H9 (cell line): ENCODE measurements at regions not wholly inside any gene's neighbourhood (a gene's known extent, or its start where the extent isn't known, plus 50 kb on each side); places are given as distances from the start of the nearest gene placed in this dataset.

Experiments used
- DNase-seq: peaks from one replicate; pipeline ENCODE4 v3.0.0-alpha.2; 2017
- H2AFZ ChIP-seq: one replicate; pipeline ENCODE4 v1.6.1; 2013; ENCODE audit warnings: mild to moderate bottlenecking, low read length, control low read depth, moderate library complexity
- H2AK5ac ChIP-seq: 2 replicates; pipeline ENCODE4 v1.6.1; 2013; ENCODE audit warnings: low read length, control low read depth, mixed read lengths; ENCODE audit not compliant: insufficient read length
- H2BK120ac ChIP-seq: one replicate; pipeline ENCODE4 v1.6.1; 2013; ENCODE audit warnings: low read depth, mild to moderate bottlenecking, low read length, control low read depth, inconsistent platforms; ENCODE audit not compliant: poor library complexity, severe bottlenecking
- H2BK12ac ChIP-seq: 2 replicates; pipeline ENCODE4 v1.6.1; 2013; ENCODE audit warnings: low read length, control low read depth, mixed read lengths, low read depth; ENCODE audit not compliant: insufficient read length
- H2BK15ac ChIP-seq: 2 replicates; pipeline ENCODE4 v1.6.1; 2013; ENCODE audit warnings: low read depth, low read length, control low read depth
- H2BK20ac ChIP-seq: one replicate; pipeline ENCODE4 v1.6.1; 2013; ENCODE audit warnings: low read depth, mild to moderate bottlenecking, low read length, control low read depth, inconsistent platforms; ENCODE audit not compliant: poor library complexity, severe bottlenecking
- H2BK5ac ChIP-seq: 2 replicates; pipeline ENCODE4 v1.6.1; 2013; ENCODE audit warnings: low read length, control low read depth, mixed read lengths; ENCODE audit not compliant: insufficient read length
- H3K14ac ChIP-seq: 2 replicates; pipeline ENCODE4 v1.6.1; 2013; ENCODE audit warnings: low read length, control low read depth; ENCODE audit not compliant: insufficient read depth
- H3K18ac ChIP-seq: 2 replicates; pipeline ENCODE4 v1.6.1; 2013; ENCODE audit warnings: low read depth, mild to moderate bottlenecking, mixed read lengths, low read length, control low read depth; ENCODE audit not compliant: insufficient read length
- H3K23ac ChIP-seq: 2 replicates; pipeline ENCODE4 v1.6.1; 2013; ENCODE audit warnings: low read length, control low read depth, mixed read lengths, low read depth; ENCODE audit not compliant: insufficient read length
- H3K23me2 ChIP-seq: 2 replicates; pipeline ENCODE4 v1.6.1; 2013; ENCODE audit warnings: low read depth, mild to moderate bottlenecking, mixed read lengths, low read length, control low read depth; ENCODE audit not compliant: insufficient read length, poor library complexity, severe bottlenecking
- H3K27ac ChIP-seq: 2 replicates; pipeline ENCODE4 v1.5.1; 2013; ENCODE audit warnings: low read length, control low read depth, mixed read lengths, low read depth; ENCODE audit not compliant: insufficient read length
- H3K27me3 ChIP-seq: 2 replicates; pipeline ENCODE4 v1.6.1; 2013; ENCODE audit warnings: low read length, control low read depth, inconsistent platforms; ENCODE audit not compliant: insufficient read depth
- H3K4ac ChIP-seq: 2 replicates; pipeline ENCODE4 v1.6.1; 2013; ENCODE audit warnings: low read depth, mild to moderate bottlenecking, control low read depth, inconsistent platforms, low read length, moderate library complexity
- H3K4me1 ChIP-seq: 2 replicates; pipeline ENCODE4 v1.6.1; 2013; ENCODE audit warnings: low read length, control low read depth, inconsistent platforms; ENCODE audit not compliant: insufficient read depth
- H3K4me2 ChIP-seq: 2 replicates; pipeline ENCODE4 v1.6.1; 2013; ENCODE audit warnings: low read length, control low read depth, mixed read lengths; ENCODE audit not compliant: insufficient read length, insufficient read depth
- H3K56ac ChIP-seq: 2 replicates; pipeline ENCODE4 v1.6.1; 2013; ENCODE audit warnings: low read depth, mild to moderate bottlenecking, mixed read lengths, low read length, control low read depth; ENCODE audit not compliant: insufficient read length
- H3K79me1 ChIP-seq: 2 replicates; pipeline ENCODE4 v1.6.1; 2013; ENCODE audit warnings: low read depth, mild to moderate bottlenecking, moderate library complexity, low read length, control low read depth, inconsistent platforms; ENCODE audit not compliant: insufficient read depth, poor library complexity, severe bottlenecking
- H3K79me2 ChIP-seq: 2 replicates; pipeline ENCODE4 v1.6.1; 2013; ENCODE audit warnings: low read length, control low read depth, inconsistent platforms; ENCODE audit not compliant: insufficient read depth
- H3K9ac ChIP-seq: 2 replicates; pipeline ENCODE4 v1.6.1; 2013; ENCODE audit warnings: low read length, control low read depth, mixed read lengths; ENCODE audit not compliant: insufficient read length; ENCODE audit errors: extremely low read depth
- H3K9me3 ChIP-seq: one replicate; pipeline ENCODE4 v1.6.1; 2013; ENCODE audit warnings: low read depth, low read length, inconsistent platforms; ENCODE audit not compliant: control insufficient read depth
- H3T11ph ChIP-seq: one replicate; pipeline ENCODE4 v1.6.1; 2013; ENCODE audit warnings: mild to moderate bottlenecking, low read length, control low read depth, inconsistent platforms
- H4K20me1 ChIP-seq: one replicate; pipeline ENCODE4 v1.6.1; 2013; ENCODE audit not compliant: control insufficient read depth, insufficient read length, insufficient read depth
- H4K5ac ChIP-seq: 2 replicates; pipeline ENCODE4 v1.6.1; 2013; ENCODE audit warnings: low read depth, mild to moderate bottlenecking, mixed read lengths, low read length, control low read depth; ENCODE audit not compliant: insufficient read length
- H4K8ac ChIP-seq: replicated peaks from 2 replicates; pipeline ENCODE4 v1.6.1; 2013; ENCODE audit warnings: low read length, control low read depth, mixed read lengths, low read depth; ENCODE audit not compliant: insufficient read length
- H4K91ac ChIP-seq: 2 replicates; pipeline ENCODE4 v1.6.1; 2013; ENCODE audit warnings: low read depth, mild to moderate bottlenecking, moderate library complexity, mixed read lengths, low read length, control low read depth; ENCODE audit not compliant: insufficient read length
- H3K27ac Mint-ChIP-seq, 3 experiments: 2 replicates in 2 of 3; 3 replicates in 1 of 3; pipeline ENCODE4 v1.8.0; 2020 to 2021; ENCODE audit warnings: mixed read lengths in 3 of 3, mild to moderate bottlenecking in 1 of 3, moderate library complexity in 1 of 3
- H3K27me3 Mint-ChIP-seq: 2 replicates; pipeline ENCODE4 v1.8.0; 2021; ENCODE audit warnings: low read depth, mild to moderate bottlenecking, moderate library complexity, mixed read lengths
- H3K36me3 Mint-ChIP-seq, 3 experiments: 2 replicates in 2 of 3; 3 replicates in 1 of 3; pipeline ENCODE4 v1.8.0; 2020 to 2021; ENCODE audit warnings: low read depth in 3 of 3, mixed read lengths in 3 of 3; ENCODE audit not compliant: insufficient read depth in 1 of 3
- H3K4me1 Mint-ChIP-seq, 2 experiments: 2 replicates each; pipeline ENCODE4 v1.8.0; 2020; ENCODE audit warnings: mixed read lengths in 2 of 2
- H3K4me3 Mint-ChIP-seq, 2 experiments: 2 replicates in 1 of 2; 3 replicates in 1 of 2; pipeline ENCODE4 v1.8.0; 2020 to 2021; ENCODE audit warnings: mild to moderate bottlenecking in 2 of 2, mixed read lengths in 2 of 2, moderate library complexity in 1 of 2
- H3K9me3 Mint-ChIP-seq, 2 experiments: 2 replicates in 1 of 2; 3 replicates in 1 of 2; pipeline ENCODE4 v1.8.0; 2020; ENCODE audit warnings: mild to moderate bottlenecking in 2 of 2, mixed read lengths in 2 of 2, moderate library complexity in 1 of 2
- WGBS: extraction: QIAGEN DNeasy Blood & Tissue Kit; methylation state at CpG from one replicate; pipeline ENCODE4 v1.1.7; 2013; ENCODE audit warnings: missing lambda C conversion rate, low lambda C conversion rate, mixed read lengths; ENCODE audit not compliant: insufficient read length; ENCODE audit errors: extremely low coverage; 5-methylcytosine and 5-hydroxymethylcytosine counted together
- TF ChIP-seq, protein P1 (sequence below): fragments of 200-600 bp; sonication (generic); conservative IDR thresholded peaks from 3 replicates; pipeline ENCODE4 v1.8.0; 2021; ENCODE audit warnings: antibody characterized with exemption, mild to moderate bottlenecking

DNA sequence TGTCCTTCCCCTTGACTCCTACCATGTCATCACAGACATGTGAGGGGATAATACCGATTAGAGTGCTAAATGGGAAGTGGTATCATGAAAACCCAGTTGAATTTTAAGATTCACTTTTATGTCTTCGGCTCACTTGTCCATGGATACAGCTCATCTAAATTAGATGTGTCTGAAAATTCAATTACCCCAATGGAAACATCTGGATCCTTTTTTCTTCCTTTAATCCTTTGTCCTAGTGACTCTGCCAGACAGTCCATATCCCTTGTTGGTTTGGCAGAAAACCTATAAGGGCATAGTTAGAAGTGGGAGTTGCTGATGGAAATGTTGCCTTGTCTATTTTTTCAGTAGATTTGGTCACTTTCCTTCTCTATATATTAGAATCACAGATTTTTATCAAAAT lies 271.9 kb downstream of the MTERF1 start:
- Histone ChIP-seq H3K27me3 (no peaks in the 10 kb centered on the region), H2BK120ac (no peak overlapping the region), H3K14ac (no peak overlapping the region), H2BK5ac (no peak overlapping the region), H3K4me2 (no peak overlapping the region), H3K18ac (no peak overlapping the region), H2AK5ac (no peak overlapping the region), H4K91ac (no peak overlapping the region), H2AFZ (no peak overlapping the region), H3K4ac (no peak overlapping the region), H3K4me1 (no peaks in the 10 kb centered on the region), H3K9ac (no peak overlapping the region), H3K9me3 (no peaks in the 10 kb centered on the region), H3K23ac (no peak overlapping the region), H2BK20ac (no peak overlapping the region), H3K79me1 (no peaks in the 10 kb centered on the region), H2BK15ac (no peak overlapping the region), H2BK12ac (no peak overlapping the region), H4K8ac (no peak overlapping the region), H4K20me1 (no peaks in the 10 kb centered on the region), H4K5ac (no peak overlapping the region), H3K23me2 (no peaks in the 10 kb centered on the region), H3T11ph (no peak overlapping the region), H3K56ac (no peak overlapping the region), H3K27ac (no peak overlapping the region), H3K79me2 (no peaks in the 10 kb centered on the region)
- DNase-seq: no peak
- peaks cover 3% of the 10 kb centered on the region; the same call in 1 of the 2 replicates for H3K27me3 Mint-ChIP-seq
- no peaks in the 10 kb centered on the region; a peak in 1 of 5 replicates for H3K9me3 Mint-ChIP-seq
- no peak overlapping the region for H3K27ac Mint-ChIP-seq
- no CpG with 5 or more reads among the region's 2 CpGs for WGBS
- H3K4me3 Mint-ChIP-seq: no peak overlapping the region
- peaks cover 4% of the 10 kb centered on the region in 2 experiments for H3K4me1 Mint-ChIP-seq
- TF ChIP-seq, protein P1, sequence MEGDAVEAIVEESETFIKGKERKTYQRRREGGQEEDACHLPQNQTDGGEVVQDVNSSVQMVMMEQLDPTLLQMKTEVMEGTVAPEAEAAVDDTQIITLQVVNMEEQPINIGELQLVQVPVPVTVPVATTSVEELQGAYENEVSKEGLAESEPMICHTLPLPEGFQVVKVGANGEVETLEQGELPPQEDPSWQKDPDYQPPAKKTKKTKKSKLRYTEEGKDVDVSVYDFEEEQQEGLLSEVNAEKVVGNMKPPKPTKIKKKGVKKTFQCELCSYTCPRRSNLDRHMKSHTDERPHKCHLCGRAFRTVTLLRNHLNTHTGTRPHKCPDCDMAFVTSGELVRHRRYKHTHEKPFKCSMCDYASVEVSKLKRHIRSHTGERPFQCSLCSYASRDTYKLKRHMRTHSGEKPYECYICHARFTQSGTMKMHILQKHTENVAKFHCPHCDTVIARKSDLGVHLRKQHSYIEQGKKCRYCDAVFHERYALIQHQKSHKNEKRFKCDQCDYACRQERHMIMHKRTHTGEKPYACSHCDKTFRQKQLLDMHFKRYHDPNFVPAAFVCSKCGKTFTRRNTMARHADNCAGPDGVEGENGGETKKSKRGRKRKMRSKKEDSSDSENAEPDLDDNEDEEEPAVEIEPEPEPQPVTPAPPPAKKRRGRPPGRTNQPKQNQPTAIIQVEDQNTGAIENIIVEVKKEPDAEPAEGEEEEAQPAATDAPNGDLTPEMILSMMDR: no peak
- no peaks in the 10 kb centered on the region for H3K36me3 Mint-ChIP-seq
